Astrocyte (in vitro differentiated cells and primary cell): ENCODE measurements at regions not wholly inside any gene's neighbourhood (a gene's known extent, or its start where the extent isn't known, plus 50 kb on each side); places are given as distances from the start of the nearest gene placed in this dataset.

ENCODE experiments used
- CTCF ChIP-seq: IDR thresholded peaks from 2 replicates; pipeline ENCODE4 v1.5.1; 2011; ENCODE audit warnings: low read depth, mild to moderate bottlenecking, inconsistent platforms, low read length, moderate library complexity; ENCODE audit not compliant: insufficient read depth
- EZH2 ChIP-seq: IDR thresholded peaks from 2 replicates; pipeline ENCODE4 v1.6.1; 2012; ENCODE audit warnings: mild to moderate bottlenecking, low read length, inconsistent platforms; ENCODE audit not compliant: insufficient read depth

GRCh38 chr5:130954336-130954735 lies 210.7 kb downstream of the HINT1 start:
- TF ChIP-seq CTCF: no peak
- no peak for TF ChIP-seq EZH2
